ENCODE measurements at regions not wholly inside any gene's neighbourhood (a gene's known extent, or its start where the extent isn't known, plus 50 kb on each side); places are given as distances from the start of the nearest gene placed in this dataset.

GRCh38 chr7:149367418-149368180, 93.3 kb downstream of the ZNF777 start:
- ChIA-PET POLR2A (no interaction called here), CTCF (interaction anchor here (1.1 kb wide), 1 partner anchor 11 kb away, joined by 3 read pairs; no protein-coding TSS in a partner anchor)
- TF ChIP-seq CTCF (IDR thresholded peaks at IDR 0.05; ENCODE audit: insufficient read depth, low read length, missing control alignments), result no peak
- H3K4me3 ChIP-seq (ENCODE audit: low read depth, low read length), result no peak overlapping the region
- no peak for DNase-seq (ENCODE audit: low read depth, low spot score)

- no peak for DNase-seq (ENCODE audit: low read depth, low spot score)
- ChIA-PET CTCF (no interaction called here), POLR2A (no interaction called here)
- no peak overlapping the region for H3K4me3 ChIP-seq (ENCODE audit: low read depth, low read length)
- no peak for TF ChIP-seq CTCF (IDR thresholded peaks at IDR 0.05; ENCODE audit: insufficient read depth, low read length, missing control alignments)
These were observed 91.4 kb downstream of the ZNF777 start for GRCh38 chr7:149369497-149369896.

GRCh38 chr7:149370790-149371189, 90.1 kb downstream of the ZNF777 start:
- POLR2A ChIA-PET, result no interaction called here
- no peak for TF ChIP-seq CTCF (IDR thresholded peaks at IDR 0.05; ENCODE audit: insufficient read depth, low read length, missing control alignments)
- DNase-seq (ENCODE audit: low read depth, low spot score), result no peak
- H3K4me3 ChIP-seq (ENCODE audit: low read depth, low read length), result no peak overlapping the region
- CTCF ChIA-PET, result no interaction called here

- H3K4me3 ChIP-seq (ENCODE audit: low read depth, low read length), result no peak overlapping the region
- POLR2A ChIA-PET, result no interaction called here
- TF ChIP-seq CTCF (IDR thresholded peaks at IDR 0.05; ENCODE audit: insufficient read depth, low read length, missing control alignments), result no peak
- no peak for DNase-seq (ENCODE audit: low read depth, low spot score)
- CTCF ChIA-PET, result no interaction called here
These were observed 87.8 kb downstream of the ZNF777 start for GRCh38 chr7:149373089-149373488.

- ChIA-PET POLR2A (no interaction called here), CTCF (no interaction called here)
- no peak overlapping the region for H3K4me3 ChIP-seq (ENCODE audit: low read depth, low read length)
- no peak for DNase-seq (ENCODE audit: low read depth, low spot score)
- no peak for TF ChIP-seq CTCF (IDR thresholded peaks at IDR 0.05; ENCODE audit: insufficient read depth, low read length, missing control alignments)
These were observed 85.4 kb downstream of the ZNF777 start for GRCh38 chr7:149375234-149376008.

GRCh38 chr7:149377386-149377785, 83.5 kb downstream of the ZNF777 start:
- CTCF ChIA-PET, result interaction anchor here (1.0 kb wide), 2 partner anchors 9 to 67 kb away, joined by 3 read pairs; no protein-coding TSS in a partner anchor
- POLR2A ChIA-PET, result no interaction called here
- DNase-seq (ENCODE audit: low read depth, low spot score), result no peak
- no peak for TF ChIP-seq CTCF (IDR thresholded peaks at IDR 0.05; ENCODE audit: insufficient read depth, low read length, missing control alignments)
- no peak overlapping the region for H3K4me3 ChIP-seq (ENCODE audit: low read depth, low read length)

Data from AG04449 (cell line).